ENCODE measurements at regions not wholly inside any gene's neighbourhood (a gene's known extent, or its start where the extent isn't known, plus 50 kb on each side); places are given as distances from the start of the nearest gene placed in this dataset.

DNA sequence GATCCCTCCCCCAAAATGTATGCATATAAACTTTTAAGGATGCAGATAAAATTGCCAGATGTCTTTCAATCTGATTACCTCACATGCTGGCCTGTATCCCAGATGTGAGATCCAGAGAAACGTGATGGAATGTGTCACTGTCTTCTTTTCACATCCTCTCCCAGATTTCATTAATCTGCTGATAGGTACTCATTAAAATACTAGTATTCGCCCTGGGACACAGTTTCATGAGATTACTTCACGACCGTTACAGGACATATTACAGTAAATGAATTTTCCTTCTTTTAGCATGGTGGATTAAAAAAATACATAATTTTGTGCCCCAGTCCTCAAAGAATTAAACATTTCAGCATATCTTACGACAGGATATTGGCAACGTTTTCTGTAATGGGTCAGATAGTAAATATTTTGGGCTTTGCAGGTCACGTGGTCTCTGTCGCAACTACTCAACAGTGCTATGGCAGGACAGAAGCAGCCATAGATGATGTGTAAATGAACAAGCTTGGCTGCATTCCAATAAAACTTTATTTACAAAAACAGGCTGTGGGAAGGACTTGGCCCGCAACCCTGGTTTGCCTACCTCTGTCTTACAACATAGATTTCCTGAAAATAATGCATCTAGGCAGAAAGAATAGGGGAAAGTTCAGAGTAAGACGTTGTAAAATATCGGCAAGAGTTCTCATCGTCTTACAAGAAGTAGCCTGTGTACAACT, 156.0 kb upstream of the DIO3 start:
- TF ChIP-seq GATA2 (IDR thresholded peaks at IDR 0.05; ENCODE audit: low read depth, low read length): peak; percentile 76; the same call in 1 of the 2 replicates
- peak; percentile 77 for TF ChIP-seq GATA3 (IDR thresholded peaks at IDR 0.05; ENCODE audit: low read depth, low read length)
